Esophagus squamous epithelium (tissue), 5 donors: ENCODE measurements at regions not wholly inside any gene's neighbourhood (a gene's known extent, or its start where the extent isn't known, plus 50 kb on each side); places are given as distances from the start of the nearest gene placed in this dataset.

Experiments used
- DNase-seq: peaks from one replicate; lab custom pipeline; 2025; lab: John Stamatoyannopoulos, UW
- H3K27ac ChIP-seq, 4 donors: fragments of 200-600 bp; sonication (generic); one replicate each; pipeline ENCODE4 v1.5.1; 2016 to 2019; ENCODE audit warnings: mild to moderate bottlenecking in 1 of 4
- H3K27me3 ChIP-seq, 4 donors: fragments of 200-600 bp; sonication (generic); 1 replicate in 3 of 4; 2 replicates in 1 of 4; pipeline versions ENCODE4 v1.5.1 to v1.6.0; 2017 to 2021; ENCODE audit warnings: antibody characterized with exemption in 1 of 4
- H3K36me3 ChIP-seq, 3 donors: fragments of 200-600 bp; sonication (generic); one replicate each; pipeline ENCODE4 v1.5.1; 2016 to 2019
- H3K4me1 ChIP-seq, 3 donors: fragments of 200-600 bp; sonication (generic); one replicate each; pipeline ENCODE4 v1.5.1; 2017 to 2019
- H3K4me3 ChIP-seq, 4 donors: fragments of 200-600 bp; sonication (generic); 1 replicate in 3 of 4; 2 replicates in 1 of 4; pipeline ENCODE4 v1.5.1; 2016 to 2019; ENCODE audit warnings: mild to moderate bottlenecking in 2 of 4, moderate library complexity in 1 of 4
- H3K9me3 ChIP-seq, 3 donors: fragments of 200-600 bp; sonication (generic); one replicate each; pipeline ENCODE4 v1.5.1; 2016 to 2019
- CTCF ChIP-seq, 6 experiments: fragments of 450-650 bp in 4 of 6; fragments of 200-600 bp in 2 of 6; sonication (generic) in 2 of 6; IDR thresholded peaks; one replicate each; pipeline ENCODE4 v1.5.1; 2016 to 2019; ENCODE audit warnings: antibody characterized with exemption in 6 of 6, mild to moderate bottlenecking in 4 of 6, moderate library complexity in 4 of 6
- POLR2A ChIP-seq, 4 donors: fragments of 450-650 bp; IDR thresholded peaks; one replicate each; pipeline ENCODE4 v1.6.1; 2017; ENCODE audit warnings: antibody characterized with exemption in 4 of 4, mild to moderate bottlenecking in 4 of 4, moderate library complexity in 3 of 4
- WGBS, 2 donors: methylation state at CpG; one replicate each; pipeline ENCODE4 v1.1.5; 2018; 5-methylcytosine and 5-hydroxymethylcytosine counted together
- intact Hi-C: fragments of 100-400 bp; cut with DNase I; formaldehyde crosslinking; loops from one replicate; pipeline ENCODE4 v1.15.0; 2022
- donor health status: DM: yes; HTN: yes; CAD: no.

- intact Hi-C loops = no loop called here
- no peaks in the 10 kb centered on the region for H3K36me3 ChIP-seq
- H3K27me3 ChIP-seq = no peaks in the 10 kb centered on the region
- no peak for DNase-seq
- 33 to 36% methylated on average over 2 of the region's 2 CpGs for WGBS, 2 donors
- H3K4me1 ChIP-seq = peaks cover 0 to 30% (median 0%) of the 10 kb centered on the region in 3 donors
- H3K27ac ChIP-seq = peak overlapping the region in 2 of 4 donors; percentile 43 to 47
- no peaks in the 10 kb centered on the region for H3K9me3 ChIP-seq
- H3K4me3 ChIP-seq = no peak overlapping the region
- no peak for TF ChIP-seq POLR2A (IDR thresholded peaks at IDR 0.05)
- TF ChIP-seq CTCF (IDR thresholded peaks at IDR 0.05) = no peak
Measured at GRCh38 chr4:30617836-30618235, 102.3 kb upstream of the PCDH7 start.

- 17 to 57% methylated on average over 1 of the region's 1 CpG for WGBS, 2 donors
- DNase-seq = no peak
- TF ChIP-seq CTCF (IDR thresholded peaks at IDR 0.05) (no peak), POLR2A (IDR thresholded peaks at IDR 0.05) (no peak)
- H3K27ac ChIP-seq = no peak overlapping the region
- no peaks in the 10 kb centered on the region for H3K9me3 ChIP-seq
- no peaks in the 10 kb centered on the region for H3K27me3 ChIP-seq
- H3K4me3 ChIP-seq = no peak overlapping the region
- intact Hi-C loops = no loop called here
- peaks cover 0 to 30% (median 0%) of the 10 kb centered on the region in 3 donors for H3K4me1 ChIP-seq
- no peaks in the 10 kb centered on the region for H3K36me3 ChIP-seq
Measured at GRCh38 chr4:30619679-30620078, 100.5 kb upstream of the PCDH7 start.

GRCh38 chr4:30620711-30621110 lies 99.5 kb upstream of the PCDH7 start:
- Histone ChIP-seq H3K27ac (no peak overlapping the region), H3K36me3 (no peaks in the 10 kb centered on the region), H3K4me3 (no peak overlapping the region), H3K4me1 (peaks cover 0 to 30% (median 0%) of the 10 kb centered on the region in 3 donors), H3K27me3 (no peaks in the 10 kb centered on the region), H3K9me3 (no peaks in the 10 kb centered on the region)
- DNase-seq = no peak
- intact Hi-C loops = no loop called here
- 50 to 82% methylated on average over 1 of the region's 1 CpG for WGBS, 2 donors
- no peak for TF ChIP-seq POLR2A (IDR thresholded peaks at IDR 0.05)
- no peak for TF ChIP-seq CTCF (IDR thresholded peaks at IDR 0.05)

- Histone ChIP-seq H3K27me3 (no peaks in the 10 kb centered on the region), H3K4me3 (no peak overlapping the region), H3K4me1 (no peaks in the 10 kb centered on the region), H3K9me3 (no peaks in the 10 kb centered on the region), H3K36me3 (no peaks in the 10 kb centered on the region), H3K27ac (no peak overlapping the region)
- intact Hi-C loops = no loop called here
- 52 to 56% methylated on average over 3 of the region's 3 CpGs for WGBS, 2 donors
- no peak for DNase-seq
- TF ChIP-seq POLR2A (IDR thresholded peaks at IDR 0.05) (no peak), CTCF (IDR thresholded peaks at IDR 0.05) (no peak)
Measured at GRCh38 chr4:30630431-30630830, 89.7 kb upstream of the PCDH7 start.

GRCh38 chr4:30632751-30633150 lies 87.4 kb upstream of the PCDH7 start:
- no peak for DNase-seq
- Histone ChIP-seq H3K4me1 (no peaks in the 10 kb centered on the region), H3K36me3 (no peaks in the 10 kb centered on the region), H3K27ac (no peak overlapping the region), H3K9me3 (no peaks in the 10 kb centered on the region), H3K27me3 (no peaks in the 10 kb centered on the region), H3K4me3 (no peak overlapping the region)
- intact Hi-C loops = no loop called here
- 65 to 70% methylated on average over 1 of the region's 1 CpG for WGBS, 2 donors
- TF ChIP-seq CTCF (IDR thresholded peaks at IDR 0.05) (no peak), POLR2A (IDR thresholded peaks at IDR 0.05) (no peak)
